HepG2 (cell line): ENCODE measurements at regions not wholly inside any gene's neighbourhood (a gene's known extent, or its start where the extent isn't known, plus 50 kb on each side); places are given as distances from the start of the nearest gene placed in this dataset.

ENCODE experiments used
- ATAC-seq: fragments of 200-7000 bp; cut with Tn5 transposase; 3 replicates; pipeline ENCODE4 v1.9.1; 2020; ENCODE audit warnings: mild to moderate bottlenecking, moderate library complexity
- BruUV-seq: library from RNA; stranded (reverse); fragments of 400-500 nt; replicated peaks from 2 replicates; lab custom pipeline; 2021; lab: Mats Ljungman, UMichigan
- CTCF ChIA-PET: fragments of 300-600 bp; formaldehyde crosslinking; extraction: SDS; loops from one replicate; lab custom pipeline; 2021; ENCODE audit warnings: low total read pairs, inconsistent platforms, low intra/inter-chr PET ratio; lab: Yijun Ruan, JAX
- POLR2A ChIA-PET: fragments of 350-600 bp; sonication (Branson Sonifier 250); formaldehyde crosslinking; loops from one replicate; lab custom pipeline; 2020; ENCODE audit warnings: antibody characterized with exemption, inconsistent platforms; lab: Yijun Ruan, JAX
- DNase-seq: peaks from one replicate; pipeline ENCODE4 v3.0.0-alpha.2; 2015; ENCODE audit warnings: low spot score
- FAIRE-seq: peaks from 3 replicates; lab custom pipeline; 2011; peaks lifted over from hg19 to GRCh38; lab: Jason Lieb, UNC
- H2AFZ ChIP-seq: one replicate; pipeline ENCODE4 v1.6.1; 2011; ENCODE audit warnings: low read length, inconsistent platforms
- H3K27ac ChIP-seq: fragments of 300-600 bp; 3 replicates; pipeline ENCODE4 v1.8.0; 2011; ENCODE audit warnings: mixed run types, mild to moderate bottlenecking, mixed read lengths, low read length, inconsistent platforms; ENCODE audit not compliant: insufficient read depth; ENCODE audit errors: extremely low read length
- H3K27me3 ChIP-seq, 2 experiments: fragments of 200-600 bp in 1 of 2; 2 replicates in 1 of 2; 3 replicates in 1 of 2; pipeline versions ENCODE4 v1.6.0 to v1.8.0; 2011; ENCODE audit warnings: low read length in 2 of 2, mild to moderate bottlenecking in 2 of 2, moderate library complexity in 2 of 2, inconsistent platforms in 1 of 2; ENCODE audit not compliant: insufficient read depth in 2 of 2, control insufficient read depth in 1 of 2
- H3K36me3 ChIP-seq, 2 experiments: fragments of 200-600 bp in 1 of 2; replicated peaks in 1 of 2; 2 replicates in 1 of 2; 3 replicates in 1 of 2; pipeline versions ENCODE4 v1.5.1 to v1.8.0; 2011; ENCODE audit warnings: low read length in 2 of 2, inconsistent platforms in 1 of 2; ENCODE audit not compliant: insufficient read depth in 2 of 2, control insufficient read depth in 1 of 2
- H3K4me1 ChIP-seq: 2 replicates; pipeline ENCODE4 v1.5.1; 2012; ENCODE audit warnings: low read length, inconsistent platforms; ENCODE audit not compliant: insufficient read depth
- H3K4me2 ChIP-seq: 2 replicates; pipeline ENCODE4 v1.6.0; 2011; ENCODE audit warnings: low read depth, low read length, inconsistent platforms
- H3K4me3 ChIP-seq, 3 experiments: fragments of 200-600 bp in 1 of 3; sonication (generic), shearing (Covaris generic) in 1 of 3; replicated peaks in 1 of 3; 2 replicates each; pipeline ENCODE4 v1.5.1; 2011 to 2016; ENCODE audit warnings: low read length in 3 of 3, inconsistent platforms in 2 of 3, low read depth in 2 of 3, mild to moderate bottlenecking in 2 of 3, control low read depth in 1 of 3, mixed read lengths in 1 of 3; ENCODE audit not compliant: insufficient read depth in 1 of 3
- H3K79me2 ChIP-seq: one replicate; pipeline ENCODE4 v1.6.1; 2011; ENCODE audit warnings: low read length, inconsistent platforms; ENCODE audit not compliant: insufficient read depth
- H3K9ac ChIP-seq: 2 replicates; pipeline ENCODE4 v1.6.0; 2011; ENCODE audit warnings: mild to moderate bottlenecking, low read depth, low read length, inconsistent platforms; ENCODE audit not compliant: insufficient read depth
- H3K9me3 ChIP-seq: 2 replicates; pipeline ENCODE4 v1.5.1; 2012; ENCODE audit warnings: mild to moderate bottlenecking, low read length
- H4K20me1 ChIP-seq: 2 replicates; pipeline ENCODE4 v1.6.0; 2011; ENCODE audit warnings: inconsistent platforms, mild to moderate bottlenecking, low read length, moderate library complexity; ENCODE audit not compliant: insufficient read depth
- IKZF1 ChIP-seq: fragments of 450-650 bp; IDR thresholded peaks from 2 replicates; pipeline ENCODE4 v1.7.1; 2016
- NCOA2 ChIP-seq: sonication (generic); formaldehyde crosslinking; IDR thresholded peaks from 2 replicates; pipeline ENCODE4 v1.8.0; 2022; ENCODE audit warnings: inconsistent platforms
- PATZ1 ChIP-seq: sonication (generic); formaldehyde crosslinking; IDR thresholded peaks from 2 replicates; pipeline ENCODE4 v1.4.0; 2020; ENCODE audit warnings: missing genetic modification reagents
- PREB ChIP-seq: sonication (generic); formaldehyde crosslinking; IDR thresholded peaks from 2 replicates; pipeline ENCODE4 v1.4.0; 2020; ENCODE audit warnings: missing genetic modification reagents
- SRF ChIP-seq: IDR thresholded peaks from 2 replicates; pipeline ENCODE4 v1.6.1; 2011; ENCODE audit warnings: mild to moderate bottlenecking, low read depth, low read length, moderate library complexity
- SRSF9 ChIP-seq: fragments of 200-400 bp; formaldehyde crosslinking; IDR thresholded peaks from 2 replicates; pipeline ENCODE4 v1.6.1; 2018; ENCODE audit warnings: borderline replicate concordance, mild to moderate bottlenecking, low read depth, low read length; ENCODE audit not compliant: insufficient read depth, poor library complexity, severe bottlenecking
- ZNF317 ChIP-seq: sonication (generic); formaldehyde crosslinking; IDR thresholded peaks from 2 replicates; pipeline ENCODE4 v1.5.0; 2020; ENCODE audit warnings: mild to moderate bottlenecking, missing genetic modification reagents
- ZNF558 ChIP-seq: sonication (generic); formaldehyde crosslinking; IDR thresholded peaks from 2 replicates; pipeline ENCODE4 v1.9.0; 2022; ENCODE audit warnings: mild to moderate bottlenecking, missing genetic modification reagents, borderline replicate concordance
- ZNF790 ChIP-seq: sonication (generic); formaldehyde crosslinking; IDR thresholded peaks from 2 replicates; pipeline ENCODE4 v1.8.0; 2022; ENCODE audit warnings: missing genetic modification reagents, mild to moderate bottlenecking, borderline replicate concordance
- WGBS: methylation state at CpG from one replicate; pipeline ENCODE4 v1.1.6; 2017; ENCODE audit warnings: low lambda C conversion rate; 5-methylcytosine and 5-hydroxymethylcytosine counted together
- in situ Hi-C: cut with HindIII; loops from 2 replicates; pipeline ENCODE4 v1.10.0; 2017; ENCODE audit warnings: low pct_unique_long_range_greater_than_20kb; ENCODE audit not compliant: extremely low pct_ligation_motif_present
- intact Hi-C: fragments of 100-400 bp; cut with micrococcal nuclease; formaldehyde crosslinking; loops from one replicate; pipeline ENCODE4 v1.10.0; 2022; ENCODE audit not compliant: unreplicated experiment
- TF ChIP-seq, protein P1 (sequence below): sonication (generic); formaldehyde crosslinking; IDR thresholded peaks from 2 replicates; pipeline ENCODE4 v1.5.0; 2020; ENCODE audit warnings: missing genetic modification reagents, mild to moderate bottlenecking, borderline replicate concordance
- TF ChIP-seq, protein P2 (sequence below): sonication (generic); formaldehyde crosslinking; IDR thresholded peaks from 2 replicates; pipeline ENCODE4 v1.4.0; 2020; ENCODE audit warnings: missing genetic modification reagents, borderline replicate concordance

- no peak overlapping the region for H3K4me2 ChIP-seq
- H3K79me2 ChIP-seq: no peaks in the 10 kb centered on the region
- H3K9ac ChIP-seq: no peak overlapping the region
- DNase-seq: no peak
- no peaks in the 10 kb centered on the region for H3K36me3 ChIP-seq
- ChIA-PET CTCF (no interaction called here), POLR2A (no interaction called here)
- H3K4me1 ChIP-seq: no peaks in the 10 kb centered on the region
- in situ Hi-C loops: no loop called here
- no peak for ATAC-seq
- H3K27ac ChIP-seq: no peak overlapping the region
- H2AFZ ChIP-seq: no peak overlapping the region
- H3K9me3 ChIP-seq: no peaks in the 10 kb centered on the region
- H3K27me3 ChIP-seq: peaks cover 2 to 8% of the 10 kb centered on the region in 2 experiments; a peak in 2 of 5 replicates
- no peaks in the 10 kb centered on the region for H4K20me1 ChIP-seq
- no peak overlapping the region for H3K4me3 ChIP-seq
- no TSS peak for BruUV-seq
- WGBS: 0% methylated on average over 3 of the region's 3 CpGs
- intact Hi-C loops: no loop called here
- no peak for FAIRE-seq
- TF ChIP-seq SRSF9 (no peak), ZNF558 (CRISPR knock-in tag) (no peak), ZNF790 (CRISPR knock-in tag) (no peak), NCOA2 (no peak), PATZ1 (CRISPR knock-in tag) (no peak), SRF (no peak), ZNF317 (CRISPR knock-in tag) (no peak), IKZF1 (no peak), PREB (no peak)
- TF ChIP-seq, protein P1, sequence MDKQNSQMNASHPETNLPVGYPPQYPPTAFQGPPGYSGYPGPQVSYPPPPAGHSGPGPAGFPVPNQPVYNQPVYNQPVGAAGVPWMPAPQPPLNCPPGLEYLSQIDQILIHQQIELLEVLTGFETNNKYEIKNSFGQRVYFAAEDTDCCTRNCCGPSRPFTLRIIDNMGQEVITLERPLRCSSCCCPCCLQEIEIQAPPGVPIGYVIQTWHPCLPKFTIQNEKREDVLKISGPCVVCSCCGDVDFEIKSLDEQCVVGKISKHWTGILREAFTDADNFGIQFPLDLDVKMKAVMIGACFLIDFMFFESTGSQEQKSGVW (CRISPR knock-in tag): no peak
- TF ChIP-seq, protein P2, sequence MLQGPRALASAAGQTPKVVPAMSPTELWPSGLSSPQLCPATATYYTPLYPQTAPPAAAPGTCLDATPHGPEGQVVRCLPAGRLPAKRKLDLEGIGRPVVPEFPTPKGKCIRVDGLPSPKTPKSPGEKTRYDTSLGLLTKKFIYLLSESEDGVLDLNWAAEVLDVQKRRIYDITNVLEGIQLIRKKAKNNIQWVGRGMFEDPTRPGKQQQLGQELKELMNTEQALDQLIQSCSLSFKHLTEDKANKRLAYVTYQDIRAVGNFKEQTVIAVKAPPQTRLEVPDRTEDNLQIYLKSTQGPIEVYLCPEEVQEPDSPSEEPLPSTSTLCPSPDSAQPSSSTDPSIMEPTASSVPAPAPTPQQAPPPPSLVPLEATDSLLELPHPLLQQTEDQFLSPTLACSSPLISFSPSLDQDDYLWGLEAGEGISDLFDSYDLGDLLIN (CRISPR knock-in tag): no peak
Measured at GRCh38 chr5:175328687-175329086, 115.3 kb downstream of the DRD1 start.
